Occipital lobe (tissue), 1 donor: ENCODE measurements at regions not wholly inside any gene's neighbourhood (a gene's known extent, or its start where the extent isn't known, plus 50 kb on each side); places are given as distances from the start of the nearest gene placed in this dataset.
"Not testable (repeated sequence)": the region's sequence is repeated elsewhere in the genome, so short reads cannot be mapped to it uniquely, and the experiment has no call there.

Experiments
- DNase-seq: peaks from one replicate; lab custom pipeline; 2025; lab: John Stamatoyannopoulos, UW

GRCh38 chr13:90205911-90206310, 1141.6 kb upstream of the MIR17HG start:
- DNase-seq: no peak

- DNase-seq: no peak
These were observed 1130.2 kb upstream of the MIR17HG start for GRCh38 chr13:90217275-90217674.

DNA sequence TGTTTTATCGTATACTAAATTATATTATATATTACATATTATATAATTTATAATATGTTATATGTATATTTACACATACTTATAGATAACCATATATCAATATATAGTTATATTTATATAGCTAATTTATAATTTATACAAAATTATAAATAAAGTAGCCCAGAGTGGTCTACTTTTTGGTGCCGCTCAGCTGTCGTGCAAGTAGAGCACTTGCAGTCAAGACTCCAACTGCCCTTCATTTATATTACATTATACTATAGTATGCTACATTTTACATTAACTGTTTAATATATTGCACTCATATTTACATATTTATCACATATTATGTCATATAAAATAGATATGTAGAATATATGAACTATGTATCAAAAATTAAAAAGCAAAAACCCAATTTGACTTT, 1124.7 kb upstream of the MIR17HG start:
- no peak for DNase-seq

DNA sequence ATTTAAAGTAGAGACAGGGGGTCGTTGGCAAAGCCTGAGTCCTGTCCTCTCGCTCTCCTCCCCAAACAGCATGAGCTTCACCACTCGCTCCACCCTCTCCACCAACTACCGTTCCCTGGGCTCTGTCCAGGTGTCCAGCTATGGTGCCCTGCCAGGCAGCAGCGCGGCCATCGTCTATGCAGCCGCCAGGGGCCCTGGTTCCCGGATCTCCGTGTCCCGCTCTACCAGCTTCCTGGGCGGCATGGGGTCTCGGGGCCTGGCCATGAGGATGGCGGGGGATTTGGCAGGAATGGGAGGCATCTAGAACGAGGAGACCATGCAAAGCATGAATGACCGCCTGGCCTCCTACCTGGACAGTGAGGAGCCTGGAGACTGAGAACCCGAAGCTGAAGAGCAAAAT, 1117.2 kb upstream of the MIR17HG start:
- no peak for DNase-seq

GRCh38 chr13:90232291-90232690, 1115.2 kb upstream of the MIR17HG start:
- DNase-seq: no peak

- DNase-seq: no peak
These were observed 1113.4 kb upstream of the MIR17HG start for GRCh38 chr13:90233933-90234672.

- DNase-seq: no peak
These were observed 1109.6 kb upstream of the MIR17HG start for GRCh38 chr13:90237852-90238251.

DNA sequence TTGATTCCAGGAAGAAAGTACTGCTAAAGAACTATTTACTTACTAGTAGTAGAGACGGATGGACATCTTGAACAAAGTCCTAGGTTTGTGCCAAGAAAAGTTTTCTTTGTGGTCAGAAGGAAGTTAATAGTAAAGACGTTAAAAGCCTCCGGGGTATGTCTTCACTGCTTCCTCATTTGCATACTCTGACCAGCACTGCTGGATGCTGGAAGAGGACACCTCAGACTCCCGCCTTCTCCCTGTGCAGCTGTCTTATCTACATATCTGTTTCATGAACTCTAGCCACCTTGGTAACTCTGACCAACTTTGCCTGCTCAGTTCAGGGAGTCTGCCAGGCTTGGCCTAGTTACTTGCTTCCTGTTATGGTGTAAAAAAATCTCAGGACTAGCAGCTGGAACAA, 1109.1 kb upstream of the MIR17HG start:
- DNase-seq: no peak

DNA sequence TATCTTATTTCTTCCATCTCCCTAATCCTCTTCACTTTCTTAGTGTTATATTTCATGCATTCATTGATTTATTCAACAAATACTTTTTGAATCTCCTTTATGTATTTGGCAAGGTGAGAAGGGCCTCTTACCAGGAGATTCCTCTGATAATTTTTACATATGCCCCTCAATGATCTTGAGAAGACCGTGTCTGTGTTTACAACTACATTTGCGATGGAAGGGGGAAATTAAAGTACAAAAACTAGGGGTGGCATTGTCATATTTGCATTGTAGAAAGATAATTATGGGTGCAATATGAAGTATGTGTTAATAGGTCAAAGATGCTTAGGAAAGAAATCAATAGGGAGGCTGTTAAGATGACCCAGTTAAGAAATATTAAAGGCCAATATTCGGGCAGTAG, 1108.4 kb upstream of the MIR17HG start:
- no peak for DNase-seq

GRCh38 chr13:90246005-90246404, 1101.5 kb upstream of the MIR17HG start:
- no peak for DNase-seq

DNA sequence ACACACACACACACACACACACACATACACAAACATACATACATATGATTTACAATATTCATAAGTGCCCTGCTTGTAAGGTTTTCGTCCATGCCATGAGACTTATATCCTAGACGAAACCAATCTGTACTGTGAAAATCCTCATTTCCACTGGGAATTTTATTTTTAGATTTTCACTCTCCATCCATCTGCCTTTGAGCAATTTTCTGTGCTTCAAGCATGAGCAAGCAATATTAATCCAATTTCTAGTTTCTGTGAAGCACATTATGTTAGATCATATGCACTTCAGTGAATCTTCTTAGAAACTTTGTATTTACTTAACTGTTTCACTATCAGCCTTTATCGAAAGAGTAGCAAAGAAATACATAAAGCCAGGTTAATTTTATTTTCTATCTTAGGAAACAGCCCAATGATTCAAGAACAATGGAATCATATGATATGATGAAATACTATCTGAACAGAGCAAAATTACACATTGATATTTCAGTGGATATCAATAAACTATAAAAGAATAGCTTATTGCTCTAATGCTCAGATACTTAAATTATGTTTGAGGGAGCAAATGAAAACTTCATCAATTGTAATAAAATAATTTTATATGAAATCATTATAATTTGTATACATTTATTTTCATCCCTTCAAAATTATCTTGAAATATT, 1100.7 kb upstream of the MIR17HG start:
- no peak for DNase-seq

GRCh38 chr13:90253806-90254205, 1093.7 kb upstream of the MIR17HG start:
- DNase-seq: no peak

DNA sequence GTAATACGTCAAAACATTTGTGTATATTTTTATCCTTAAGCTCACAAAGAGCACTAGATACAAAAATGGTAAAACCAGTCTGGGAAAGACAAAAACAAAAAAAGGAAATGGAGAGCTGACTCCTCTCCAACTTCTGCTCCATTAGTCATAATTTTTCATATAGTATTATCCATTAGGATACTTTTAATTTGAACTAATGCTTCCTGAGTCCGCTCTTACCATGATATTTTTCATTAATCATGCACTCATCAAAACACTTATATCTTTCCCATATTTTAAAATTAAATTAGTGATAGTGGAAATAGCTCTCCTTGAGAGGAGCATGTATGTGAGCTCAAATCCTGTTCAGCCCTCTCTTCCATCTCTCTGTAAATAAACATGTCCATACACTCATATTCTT, 1093.0 kb upstream of the MIR17HG start:
- no peak for DNase-seq

GRCh38 chr13:90256746-90257145, 1090.7 kb upstream of the MIR17HG start:
- DNase-seq: no peak

GRCh38 chr13:90258129-90258528, 1089.4 kb upstream of the MIR17HG start:
- DNase-seq: no peak

DNA sequence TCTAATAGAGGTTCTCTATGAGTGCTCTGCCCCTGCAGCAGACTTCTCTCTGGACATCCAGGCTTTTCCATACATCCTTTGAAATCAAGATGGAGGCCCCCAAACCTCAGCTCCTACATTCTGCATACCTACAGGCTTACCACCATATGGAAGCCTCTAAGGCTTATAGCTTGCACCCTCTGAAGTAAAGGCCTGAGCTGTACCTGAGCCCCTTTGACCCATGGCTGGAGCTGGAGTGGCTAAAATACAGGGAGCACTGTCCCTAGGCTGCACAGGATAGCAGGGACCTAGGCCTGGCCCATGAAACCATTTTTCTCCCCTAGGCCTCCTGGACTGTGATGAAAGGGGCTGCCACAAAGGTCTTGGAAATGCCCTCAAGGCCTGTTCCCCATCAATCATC, 1086.1 kb upstream of the MIR17HG start:
- DNase-seq: no peak

GRCh38 chr13:90270226-90270625, 1077.3 kb upstream of the MIR17HG start:
- DNase-seq: no peak

DNA sequence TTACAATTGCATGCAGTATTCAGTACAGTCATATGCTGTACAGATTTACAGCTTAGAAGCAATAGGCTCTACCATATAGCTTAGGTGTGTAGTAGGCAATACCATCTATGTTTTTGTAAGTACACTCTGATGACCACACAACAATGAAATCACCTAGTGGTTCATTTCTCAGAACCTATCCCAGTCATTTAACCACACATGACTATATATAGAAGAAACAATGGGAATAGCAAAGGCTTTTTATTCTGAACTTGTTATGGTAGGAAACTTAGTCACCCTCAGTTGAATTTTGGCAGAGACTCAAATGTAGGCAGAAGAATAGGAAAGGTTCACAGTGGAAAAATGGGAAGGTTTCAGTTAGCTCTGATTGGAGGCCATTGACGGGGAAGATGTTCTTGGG, 1075.1 kb upstream of the MIR17HG start:
- no peak for DNase-seq

DNA sequence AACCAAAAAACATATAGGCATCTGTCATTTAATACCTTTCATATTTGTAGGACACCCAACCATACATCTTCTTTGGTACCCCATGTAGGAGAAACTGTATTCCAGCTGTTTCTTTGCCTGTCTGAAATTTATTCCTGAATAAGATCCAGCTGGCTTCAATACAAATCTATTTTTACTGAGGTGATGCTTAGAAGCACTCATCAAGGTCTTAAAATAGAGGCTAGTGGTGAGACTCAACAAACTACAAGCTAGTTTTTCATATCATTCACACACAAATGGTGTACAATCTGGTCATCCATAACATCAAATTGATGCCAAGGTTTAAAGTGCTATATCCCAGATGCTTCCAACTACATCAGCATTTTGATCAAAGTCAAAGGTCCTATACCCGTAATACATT, 1071.3 kb upstream of the MIR17HG start:
- no peak for DNase-seq

DNA sequence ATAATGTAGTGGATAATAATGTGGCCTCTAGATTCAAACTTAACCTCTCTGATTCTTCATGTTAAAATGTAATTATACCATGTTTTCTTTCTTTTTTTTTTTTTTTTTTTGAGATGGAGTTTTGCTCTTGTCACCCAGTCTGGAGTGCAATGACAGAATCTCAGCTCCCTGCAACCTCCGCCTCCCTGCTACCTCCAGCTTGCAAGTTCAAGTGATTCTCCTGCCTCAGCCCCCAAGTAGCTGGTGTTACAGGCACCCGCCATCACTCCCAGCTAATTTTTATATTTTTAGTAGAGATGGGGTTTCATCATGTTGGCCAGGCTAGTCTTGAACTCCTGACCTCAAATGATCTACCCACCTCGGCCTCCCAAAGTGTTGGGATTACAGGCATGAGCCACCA, 1069.3 kb upstream of the MIR17HG start:
- DNase-seq: not testable (repeated sequence)

GRCh38 chr13:90281709-90282108, 1065.8 kb upstream of the MIR17HG start:
- no peak for DNase-seq

- no peak for DNase-seq
These were observed 1060.0 kb upstream of the MIR17HG start for GRCh38 chr13:90287521-90287920.

DNA sequence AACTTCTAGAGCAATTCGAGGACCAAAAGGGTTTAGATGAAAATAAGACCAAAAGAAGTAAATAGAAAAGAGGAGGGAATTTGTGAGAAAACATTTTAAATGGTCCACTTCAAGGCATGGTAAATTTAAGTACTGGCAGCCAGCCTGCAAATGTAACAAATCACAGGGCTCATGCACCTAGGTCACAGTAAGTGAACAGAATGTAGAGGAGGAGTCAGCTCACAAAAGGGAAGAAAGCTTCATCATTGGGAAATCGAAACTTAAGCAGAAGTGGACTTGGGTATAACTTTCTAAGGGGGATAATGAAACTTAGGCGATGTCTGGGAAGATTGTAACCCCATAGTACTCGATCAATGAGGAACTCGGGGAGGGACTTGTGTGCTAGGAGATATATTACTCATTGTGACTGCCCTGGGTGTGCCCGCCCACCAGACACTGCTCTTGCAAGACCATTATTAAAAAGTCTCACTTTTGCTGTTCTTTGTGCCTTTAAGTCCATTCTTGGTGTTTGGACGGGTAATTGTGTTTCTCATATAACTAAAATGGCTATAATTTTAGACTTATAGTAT, 1053.6 kb upstream of the MIR17HG start:
- no peak for DNase-seq
